ENCODE measurements at regions not wholly inside any gene's neighbourhood (a gene's known extent, or its start where the extent isn't known, plus 50 kb on each side); places are given as distances from the start of the nearest gene placed in this dataset.
A peak's percentile ranks its signal among the peaks of the same experiment; 100 is the strongest.

GRCh38 chr4:53929955-53930798, 134.2 kb downstream of the CHIC2 start:
- TF ChIP-seq CTCF (IDR thresholded peaks at IDR 0.05): peak; percentile 41 to 82 (median 73)
- TF ChIP-seq POLR2A (IDR thresholded peaks at IDR 0.05): no peak
- peak in 2 of 3 donors; percentile 31 to 48 for TF ChIP-seq POLR2AphosphoS5 (IDR thresholded peaks at IDR 0.05)
